H1 (cell line): ENCODE measurements at regions not wholly inside any gene's neighbourhood (a gene's known extent, or its start where the extent isn't known, plus 50 kb on each side); places are given as distances from the start of the nearest gene placed in this dataset.

Experiments used
- CTCF ChIA-PET: fragments of 300-600 bp; sonication (Branson Sonifier 250); formaldehyde crosslinking; loops from one replicate; lab custom pipeline; 2021; ENCODE audit not compliant: partially characterized antibody; lab: Charles Lee
- POLR2A ChIA-PET: fragments of 300-600 bp; sonication (Branson Sonifier 250); formaldehyde crosslinking; loops from one replicate; lab custom pipeline; 2021; ENCODE audit warnings: inconsistent platforms; ENCODE audit not compliant: partially characterized antibody; lab: Charles Lee
- DNase-seq, 2 experiments: peaks; one replicate each; pipeline versions ENCODE4 v3.0.0 to v3.0.0-alpha.2; 2010 to 2022; ENCODE audit warnings: low spot score in 2 of 2, low read depth in 1 of 2, mixed read lengths in 1 of 2
- FAIRE-seq: peaks from 2 replicates; lab custom pipeline; 2011; peaks lifted over from hg19 to GRCh38; lab: Jason Lieb, UNC
- H2AFZ ChIP-seq: 2 replicates; pipeline ENCODE4 v1.8.1; 2012; ENCODE audit warnings: low read length, inconsistent platforms
- H2AK5ac ChIP-seq: 2 replicates; pipeline ENCODE4 v1.6.1; 2013; ENCODE audit warnings: low read depth, low read length
- H2BK120ac ChIP-seq: replicated peaks from 2 replicates; pipeline ENCODE3; 2013; ENCODE audit warnings: low read depth, low read length, inconsistent platforms
- H2BK12ac ChIP-seq: 2 replicates; pipeline ENCODE4 v1.6.1; 2013; ENCODE audit warnings: low read depth, low read length
- H2BK15ac ChIP-seq: 2 replicates; pipeline ENCODE4 v1.6.1; 2013; ENCODE audit warnings: low read length
- H2BK20ac ChIP-seq: 2 replicates; pipeline ENCODE4 v1.6.1; 2013; ENCODE audit warnings: low read length
- H2BK5ac ChIP-seq: 2 replicates; pipeline ENCODE4 v1.6.1; 2013; ENCODE audit warnings: low read depth, low read length
- H3K14ac ChIP-seq: 2 replicates; pipeline ENCODE4 v1.6.1; 2013; ENCODE audit warnings: inconsistent platforms; ENCODE audit not compliant: insufficient read length
- H3K18ac ChIP-seq: 2 replicates; pipeline ENCODE4 v1.6.1; 2013; ENCODE audit warnings: low read length; ENCODE audit errors: extremely low read depth
- H3K23ac ChIP-seq: 2 replicates; pipeline ENCODE4 v1.6.1; 2013; ENCODE audit warnings: inconsistent platforms; ENCODE audit not compliant: insufficient read length
- H3K23me2 ChIP-seq: 2 replicates; pipeline ENCODE4 v1.6.1; 2013; ENCODE audit warnings: low read depth, low read length
- H3K27ac ChIP-seq: 2 replicates; pipeline ENCODE4 v1.6.1; 2011; ENCODE audit warnings: low read depth, low read length, inconsistent platforms
- H3K27me3 ChIP-seq, 4 experiments: replicated peaks in 1 of 4; 1 replicate in 1 of 4; 2 replicates in 3 of 4; pipeline versions ENCODE4 v1.6.1 to v1.8.1; 2011 to 2013; ENCODE audit warnings: low read length in 3 of 4, mild to moderate bottlenecking in 3 of 4, inconsistent platforms in 2 of 4, mixed read lengths in 2 of 4, moderate library complexity in 1 of 4; ENCODE audit not compliant: control insufficient read depth in 3 of 4, insufficient read depth in 3 of 4; ENCODE audit errors: extremely low read depth in 1 of 4
- H3K36me3 ChIP-seq, 4 experiments: 2 replicates each; pipeline versions ENCODE4 v1.6.1 to v1.8.1; 2011 to 2013; ENCODE audit warnings: mild to moderate bottlenecking in 4 of 4, low read length in 3 of 4, moderate library complexity in 2 of 4, control low read depth in 1 of 4, inconsistent platforms in 1 of 4; ENCODE audit not compliant: insufficient read depth in 4 of 4, control insufficient read depth in 2 of 4
- H3K4ac ChIP-seq: replicated peaks from 2 replicates; pipeline ENCODE3; 2013; ENCODE audit warnings: low read length, low read depth, mixed read lengths, inconsistent platforms; ENCODE audit not compliant: insufficient read length
- H3K4me1 ChIP-seq, 4 experiments: replicated peaks in 1 of 4; 1 replicate in 1 of 4; 2 replicates in 3 of 4; pipeline versions ENCODE4 v1.6.1 to v1.8.1; 2011 to 2013; ENCODE audit warnings: low read length in 3 of 4, inconsistent platforms in 2 of 4, mixed read lengths in 1 of 4; ENCODE audit not compliant: insufficient read depth in 4 of 4, control insufficient read depth in 3 of 4
- H3K4me2 ChIP-seq, 2 experiments: 2 replicates each; pipeline versions ENCODE4 v1.6.1 to v1.8.1; 2011 to 2013; ENCODE audit warnings: low read depth in 2 of 2, low read length in 2 of 2, control low read depth in 1 of 2, inconsistent platforms in 1 of 2, mild to moderate bottlenecking in 1 of 2; ENCODE audit not compliant: insufficient read depth in 1 of 2
- H3K4me3 ChIP-seq, 4 experiments: fragments of 200-600, 300-600 bp in 1 of 4; sonication (generic), shearing (Covaris generic), sonication (Bioruptor Twin) in 1 of 4; 2 replicates each; pipeline versions ENCODE4 v1.5.1 to v1.8.1; 2011 to 2016; ENCODE audit warnings: low read length in 4 of 4, low read depth in 3 of 4, control low read depth in 2 of 4, inconsistent platforms in 2 of 4, mild to moderate bottlenecking in 2 of 4, mixed read lengths in 1 of 4, moderate library complexity in 1 of 4; ENCODE audit not compliant: insufficient read depth in 2 of 4; ENCODE audit errors: extremely low read depth in 1 of 4
- H3K56ac ChIP-seq: replicated peaks from 2 replicates; pipeline ENCODE3; 2013; ENCODE audit warnings: low read depth, mild to moderate bottlenecking, mixed read lengths, low read length, inconsistent platforms; ENCODE audit not compliant: insufficient read length
- H3K79me1 ChIP-seq: 2 replicates; pipeline ENCODE4 v1.6.1; 2013; ENCODE audit warnings: low read depth, low read length, control low read depth
- H3K79me2 ChIP-seq, 2 experiments: 2 replicates each; pipeline versions ENCODE4 v1.6.1 to v1.8.1; 2012 to 2013; ENCODE audit warnings: low read length in 2 of 2, mild to moderate bottlenecking in 2 of 2, inconsistent platforms in 1 of 2; ENCODE audit not compliant: insufficient read depth in 2 of 2, control insufficient read depth in 1 of 2
- H3K9ac ChIP-seq, 4 experiments: replicated peaks in 1 of 4; 1 replicate in 1 of 4; 2 replicates in 3 of 4; pipeline versions ENCODE4 v1.6.1 to v1.8.1; 2011 to 2013; ENCODE audit warnings: low read depth in 3 of 4, low read length in 3 of 4, control low read depth in 2 of 4, mild to moderate bottlenecking in 2 of 4, moderate library complexity in 2 of 4, inconsistent platforms in 1 of 4; ENCODE audit errors: extremely low read depth in 1 of 4
- H3K9me3 ChIP-seq, 2 experiments: 2 replicates each; pipeline versions ENCODE4 v1.6.1 to v1.8.1; 2012 to 2013; ENCODE audit warnings: mild to moderate bottlenecking in 2 of 2, moderate library complexity in 2 of 2, control low read depth in 1 of 2, inconsistent platforms in 1 of 2, low read depth in 1 of 2, low read length in 1 of 2, mixed read lengths in 1 of 2; ENCODE audit not compliant: insufficient read depth in 2 of 2
- H4K20me1 ChIP-seq, 2 experiments: replicated peaks in 1 of 2; 2 replicates each; pipeline versions ENCODE3 to v1.8.1; 2011 to 2013; ENCODE audit warnings: inconsistent platforms in 2 of 2, low read length in 2 of 2, mild to moderate bottlenecking in 1 of 2; ENCODE audit not compliant: insufficient read depth in 2 of 2, control insufficient read depth in 1 of 2
- H4K5ac ChIP-seq: 2 replicates; pipeline ENCODE4 v1.6.1; 2013; ENCODE audit warnings: low read length, low read depth, mixed read lengths, inconsistent platforms; ENCODE audit not compliant: insufficient read length
- H4K8ac ChIP-seq: 2 replicates; pipeline ENCODE4 v1.8.0; 2013; ENCODE audit warnings: mild to moderate bottlenecking, moderate library complexity, low read length, inconsistent platforms; ENCODE audit not compliant: insufficient read depth; ENCODE audit errors: extremely low read depth
- H4K91ac ChIP-seq: replicated peaks from 2 replicates; pipeline ENCODE3; 2013; ENCODE audit warnings: low read length, mixed read lengths, inconsistent platforms; ENCODE audit not compliant: insufficient read length
- ASH2L ChIP-seq: fragments of 200-600, 300-600 bp; sonication (generic); IDR thresholded peaks from one replicate; pipeline ENCODE4 v1.7.1; 2017; ENCODE audit warnings: low read length
- BACH1 ChIP-seq: IDR thresholded peaks from 2 replicates; pipeline ENCODE4 v1.6.1; 2012; ENCODE audit warnings: low read length, improper control_type of control experiment
- CEBPB ChIP-seq: IDR thresholded peaks from 2 replicates; pipeline ENCODE4 v1.6.1; 2012; ENCODE audit warnings: low read depth, low read length
- E2F6 ChIP-seq: IDR thresholded peaks from 2 replicates; pipeline ENCODE4 v1.6.1; 2012; ENCODE audit warnings: inconsistent platforms
- JUN ChIP-seq: IDR thresholded peaks from 2 replicates; pipeline ENCODE4 v1.6.1; 2011; ENCODE audit warnings: low read depth, mild to moderate bottlenecking, improper control_type of control experiment, low read length
- PHF8 ChIP-seq: fragments of 200-600 bp; sonication (generic); conservative IDR thresholded peaks from 2 replicates; pipeline ENCODE4 v1.7.1; 2012; ENCODE audit warnings: low read depth, mild to moderate bottlenecking, inconsistent platforms, low read length, moderate library complexity
- POLR2A ChIP-seq, 2 experiments: IDR thresholded peaks; 1 replicate in 1 of 2; 2 replicates in 1 of 2; pipeline ENCODE4 v1.6.1; 2011; ENCODE audit warnings: low read depth in 2 of 2, low read length in 2 of 2, mild to moderate bottlenecking in 2 of 2; ENCODE audit errors: control extremely low read depth in 1 of 2
- RBBP5 ChIP-seq: IDR thresholded peaks from 2 replicates; pipeline ENCODE4 v1.7.1; 2012; ENCODE audit warnings: low read depth, mild to moderate bottlenecking, inconsistent platforms, low read length, moderate library complexity, borderline replicate concordance
- RXRA ChIP-seq: IDR thresholded peaks from 2 replicates; pipeline ENCODE4 v1.6.1; 2011; ENCODE audit warnings: low read depth, mild to moderate bottlenecking, low read length, moderate library complexity; ENCODE audit not compliant: insufficient read depth
- SAP30 ChIP-seq: fragments of 300-600 bp; sonication (generic); IDR thresholded peaks from 2 replicates; pipeline ENCODE4 v1.7.1; 2012; ENCODE audit warnings: low read length, moderate library complexity, mild to moderate bottlenecking, inconsistent platforms; ENCODE audit not compliant: insufficient read depth, insufficient replicate concordance
- TAF1 ChIP-seq: IDR thresholded peaks from 2 replicates; pipeline ENCODE4 v1.6.1; 2011; ENCODE audit warnings: mild to moderate bottlenecking, low read depth, low read length
- WGBS, 2 experiments: shearing (Covaris generic) in 1 of 2; methylation state at CpG; one replicate each; pipeline versions ENCODE4 v1.1.6 to v1.1.7; 2013 to 2015; ENCODE audit warnings: low lambda C conversion rate in 2 of 2, mixed read lengths in 2 of 2, inconsistent platforms in 1 of 2, low coverage in 1 of 2, missing lambda C conversion rate in 1 of 2; ENCODE audit not compliant: insufficient replicate concordance in 2 of 2, insufficient coverage in 1 of 2, insufficient read length in 1 of 2; ENCODE audit errors: extremely low coverage in 1 of 2, missing lambda C conversion rate in 1 of 2; 5-methylcytosine and 5-hydroxymethylcytosine counted together
- TF ChIP-seq, protein P1 (sequence below): IDR thresholded peaks from 2 replicates; pipeline ENCODE4 v1.6.1; 2012; ENCODE audit warnings: inconsistent platforms

DNA sequence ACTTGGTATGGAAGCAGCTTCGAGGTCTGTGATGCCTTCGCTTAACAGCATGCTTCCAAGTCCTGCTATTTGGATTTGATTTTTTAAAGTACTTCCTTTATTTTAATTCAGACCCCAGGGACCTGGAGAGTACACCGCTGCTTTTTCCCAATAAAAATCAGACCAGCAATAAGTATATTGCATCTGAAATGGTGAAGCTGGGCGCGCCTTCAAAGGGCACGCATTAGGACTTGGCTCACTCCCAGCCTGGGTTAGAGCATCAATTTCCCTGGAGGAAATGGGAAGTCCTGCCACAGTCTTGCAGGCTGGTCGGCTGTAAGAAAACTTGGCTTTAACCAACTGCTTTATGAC lies 325.1 kb downstream of the RRAGC start:
- H3K56ac ChIP-seq: no peak overlapping the region
- no peak overlapping the region for H4K5ac ChIP-seq
- POLR2A ChIA-PET: no interaction called here
- TF ChIP-seq E2F6 (no peak), ASH2L (no peak), RBBP5 (no peak), SAP30 (no peak), CEBPB (no peak), JUN (no peak), BACH1 (no peak), PHF8 (no peak), RXRA (no peak), TAF1 (no peak), POLR2A (IDR thresholded peaks at IDR 0.05; ENCODE audit: control extremely low read depth in 1 of 2, low read depth in 2 of 2, low read length in 2 of 2) (no peak)
- TF ChIP-seq, protein P1, sequence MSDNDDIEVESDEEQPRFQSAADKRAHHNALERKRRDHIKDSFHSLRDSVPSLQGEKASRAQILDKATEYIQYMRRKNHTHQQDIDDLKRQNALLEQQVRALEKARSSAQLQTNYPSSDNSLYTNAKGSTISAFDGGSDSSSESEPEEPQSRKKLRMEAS: no peak
- H2BK20ac ChIP-seq: no peak overlapping the region
- H3K23ac ChIP-seq: no peak overlapping the region
- WGBS, 2 experiments: 93% methylated on average over 7 of the region's 7 CpGs; no CpG with 5 or more reads in 1 of the 2 experiments
- no peak overlapping the region for H3K9ac ChIP-seq
- no peaks in the 10 kb centered on the region for H3K79me2 ChIP-seq
- FAIRE-seq (no peak), DNase-seq (no peak)
- no peak overlapping the region for H2BK5ac ChIP-seq
- H3K27me3 ChIP-seq: no peaks in the 10 kb centered on the region
- no peak overlapping the region for H3K4ac ChIP-seq
- H3K23me2 ChIP-seq: no peaks in the 10 kb centered on the region
- no peak overlapping the region for H2AK5ac ChIP-seq
- H3K4me3 ChIP-seq: no peak overlapping the region
- no peak overlapping the region for H3K27ac ChIP-seq
- H4K20me1 ChIP-seq: peaks cover 0 to 2% of the 10 kb centered on the region in 2 experiments
- H4K8ac ChIP-seq: no peak overlapping the region
- no peaks in the 10 kb centered on the region for H3K4me1 ChIP-seq
- CTCF ChIA-PET: interaction anchor here (0.9 to 2.7 kb wide), 4 partner anchors 12 to 35 kb away, joined by 3 to 11 read pairs (median 4); no protein-coding TSS in a partner anchor
- H3K36me3 ChIP-seq: no peaks in the 10 kb centered on the region
- no peak overlapping the region for H2BK15ac ChIP-seq
- H2AFZ ChIP-seq: no peak overlapping the region
- H2BK120ac ChIP-seq: no peak overlapping the region
- H4K91ac ChIP-seq: no peak overlapping the region
- H3K4me2 ChIP-seq: no peak overlapping the region
- H3K14ac ChIP-seq: no peak overlapping the region
- no peak overlapping the region for H2BK12ac ChIP-seq
- no peaks in the 10 kb centered on the region for H3K79me1 ChIP-seq
- H3K9me3 ChIP-seq: no peaks in the 10 kb centered on the region; a peak in 1 of 4 replicates
- no peak overlapping the region for H3K18ac ChIP-seq
